CD8-positive, alpha-beta memory T cell (primary cell): ENCODE measurements at regions not wholly inside any gene's neighbourhood (a gene's known extent, or its start where the extent isn't known, plus 50 kb on each side); places are given as distances from the start of the nearest gene placed in this dataset.

Source experiments
- CTCF ChIA-PET: fragments of 350-600 bp; sonication (Branson Sonifier 250); formaldehyde crosslinking; loops from one replicate; lab custom pipeline; 2021; ENCODE audit warnings: antibody characterized with exemption; lab: Charles Lee
- POLR2A ChIA-PET: fragments of 350-600 bp; sonication (Branson Sonifier 250); formaldehyde crosslinking; loops from one replicate; lab custom pipeline; 2021; ENCODE audit warnings: antibody characterized with exemption; lab: Charles Lee
- DNase-seq, 5 donors: peaks; one replicate each; pipeline versions ENCODE4 v3.0.0 to v3.0.0-alpha.2; 2020 to 2022; ENCODE audit warnings: mixed read lengths in 1 of 5
- H3K27ac ChIP-seq: one replicate; pipeline ENCODE4 v1.7.0; 2013; ENCODE audit warnings: low read depth, mild to moderate bottlenecking, low read length, moderate library complexity
- H3K27me3 ChIP-seq: 2 replicates; pipeline ENCODE4 v1.7.0; 2013; ENCODE audit warnings: low read length, mild to moderate bottlenecking; ENCODE audit not compliant: insufficient read depth, poor library complexity, severe bottlenecking
- H3K36me3 ChIP-seq: 2 replicates; pipeline ENCODE4 v1.7.0; 2013; ENCODE audit warnings: mild to moderate bottlenecking, low read length, moderate library complexity; ENCODE audit not compliant: insufficient read depth
- H3K4me1 ChIP-seq: 2 replicates; pipeline ENCODE4 v1.7.0; 2013; ENCODE audit warnings: mild to moderate bottlenecking, low read length, moderate library complexity; ENCODE audit not compliant: insufficient read depth
- H3K4me3 ChIP-seq: 2 replicates; pipeline ENCODE4 v1.7.0; 2013; ENCODE audit warnings: mild to moderate bottlenecking, low read length
- H3K9me3 ChIP-seq: 2 replicates; pipeline ENCODE4 v1.7.0; 2013; ENCODE audit warnings: mild to moderate bottlenecking, low read length
- H3K27ac Mint-ChIP-seq, 8 donors: one replicate each; pipeline ENCODE4 v1.8.0; 2020 to 2021; ENCODE audit warnings: mixed read lengths in 8 of 8, mild to moderate bottlenecking in 6 of 8, inconsistent platforms in 3 of 8, moderate library complexity in 3 of 8
- H3K27me3 Mint-ChIP-seq, 2 donors: one replicate each; pipeline ENCODE4 v1.8.0; 2020 to 2021; ENCODE audit warnings: mixed read lengths in 2 of 2, mild to moderate bottlenecking in 1 of 2, moderate library complexity in 1 of 2
- H3K36me3 Mint-ChIP-seq, 3 donors: one replicate each; pipeline ENCODE4 v1.8.0; 2020 to 2021; ENCODE audit warnings: mixed read lengths in 3 of 3, inconsistent platforms in 1 of 3, mild to moderate bottlenecking in 1 of 3
- H3K4me1 Mint-ChIP-seq, 3 donors: one replicate each; pipeline ENCODE4 v1.8.0; 2020 to 2021; ENCODE audit warnings: mixed read lengths in 3 of 3, inconsistent platforms in 1 of 3, mild to moderate bottlenecking in 1 of 3
- H3K4me3 Mint-ChIP-seq, 7 donors: one replicate each; pipeline ENCODE4 v1.8.0; 2020 to 2021; ENCODE audit warnings: mixed read lengths in 7 of 7, mild to moderate bottlenecking in 6 of 7, moderate library complexity in 4 of 7, inconsistent platforms in 2 of 7
- H3K9me3 Mint-ChIP-seq, 5 donors: one replicate each; pipeline ENCODE4 v1.8.0; 2020 to 2022; ENCODE audit warnings: mixed read lengths in 5 of 5, mild to moderate bottlenecking in 3 of 5, moderate library complexity in 2 of 5, inconsistent platforms in 1 of 5

GRCh38 chr6:167441715-167442206 is 116.9 kb downstream of the TTLL2 start:
- POLR2A ChIA-PET, result no interaction called here
- Mint-ChIP-seq H3K36me3 (no peaks in the 10 kb centered on the region), H3K4me3 (no peak overlapping the region), H3K27me3 (peaks cover 4 to 15% of the 10 kb centered on the region in 2 donors), H3K27ac (no peak overlapping the region), H3K9me3 (no peaks in the 10 kb centered on the region), H3K4me1 (no peaks in the 10 kb centered on the region)
- CTCF ChIA-PET, result no interaction called here
- H3K27me3 ChIP-seq, result no peaks in the 10 kb centered on the region
- H3K4me1 ChIP-seq, result no peaks in the 10 kb centered on the region
- H3K27ac ChIP-seq, result no peak overlapping the region
- H3K9me3 ChIP-seq, result no peaks in the 10 kb centered on the region
- no peaks in the 10 kb centered on the region for H3K36me3 ChIP-seq
- no peak for DNase-seq
- H3K4me3 ChIP-seq, result no peak overlapping the region

- Histone ChIP-seq H3K4me3 (no peak overlapping the region), H3K9me3 (no peaks in the 10 kb centered on the region), H3K27me3 (no peaks in the 10 kb centered on the region), H3K4me1 (no peaks in the 10 kb centered on the region), H3K27ac (no peak overlapping the region), H3K36me3 (no peaks in the 10 kb centered on the region)
- DNase-seq, result no peak
- no peak overlapping the region for H3K4me3 Mint-ChIP-seq
- no peaks in the 10 kb centered on the region for H3K9me3 Mint-ChIP-seq
- H3K36me3 Mint-ChIP-seq, result no peaks in the 10 kb centered on the region
- peaks cover 4 to 10% of the 10 kb centered on the region in 2 donors for H3K27me3 Mint-ChIP-seq
- no peak overlapping the region for H3K27ac Mint-ChIP-seq
- CTCF ChIA-PET, result no interaction called here
- H3K4me1 Mint-ChIP-seq, result no peaks in the 10 kb centered on the region
- POLR2A ChIA-PET, result no interaction called here
Measured at GRCh38 chr6:167442245-167442644, 117.4 kb downstream of the TTLL2 start.

DNA sequence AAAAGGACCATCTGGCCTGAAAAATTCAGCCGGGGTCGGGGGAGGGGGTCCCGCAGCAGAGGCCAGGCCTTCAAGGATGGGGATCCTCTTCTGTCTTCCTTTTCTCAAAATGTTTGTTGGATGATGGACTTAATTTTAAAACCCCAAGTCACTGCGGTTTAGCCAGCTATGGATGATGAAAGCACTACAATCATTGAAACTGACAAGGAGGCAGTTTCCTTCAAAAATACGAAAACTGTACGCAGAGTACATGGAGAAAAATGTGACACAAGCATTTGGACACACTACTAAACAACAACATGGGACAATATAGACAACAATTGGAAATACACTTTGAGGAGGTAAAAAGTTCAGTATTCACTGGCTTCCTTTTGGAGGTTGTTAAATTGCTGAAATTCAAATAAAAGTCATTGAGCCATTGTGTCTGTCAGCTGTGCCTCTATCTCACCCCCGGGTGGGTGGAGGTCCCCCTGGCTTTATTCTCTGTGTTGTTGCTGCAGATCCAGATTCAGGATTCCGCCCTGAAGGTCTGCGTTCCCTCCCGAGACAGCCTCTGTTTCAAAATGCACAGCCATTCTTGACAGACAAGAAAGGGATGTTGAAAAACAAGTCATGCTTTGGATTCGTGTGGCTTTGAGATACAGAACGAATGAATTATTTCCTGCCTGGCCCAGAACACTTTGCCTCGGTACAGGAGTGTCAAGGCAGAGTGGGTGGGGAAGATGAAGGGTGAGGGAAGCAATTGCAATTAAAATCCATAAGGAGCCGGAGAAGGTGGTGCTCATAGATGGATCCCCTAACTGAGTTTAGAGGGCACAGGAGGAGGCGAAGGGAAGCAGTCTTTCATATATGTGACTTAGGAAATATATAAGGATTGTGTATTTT is 118.2 kb downstream of the TTLL2 start:
- Histone ChIP-seq H3K36me3 (no peaks in the 10 kb centered on the region), H3K27me3 (no peaks in the 10 kb centered on the region), H3K9me3 (no peaks in the 10 kb centered on the region), H3K4me3 (no peak overlapping the region), H3K4me1 (no peaks in the 10 kb centered on the region), H3K27ac (no peak overlapping the region)
- H3K36me3 Mint-ChIP-seq, result no peaks in the 10 kb centered on the region
- POLR2A ChIA-PET, result no interaction called here
- H3K4me3 Mint-ChIP-seq, result no peak overlapping the region
- H3K4me1 Mint-ChIP-seq, result no peaks in the 10 kb centered on the region
- CTCF ChIA-PET, result no interaction called here
- H3K9me3 Mint-ChIP-seq, result no peaks in the 10 kb centered on the region
- no peak for DNase-seq
- H3K27ac Mint-ChIP-seq, result no peak overlapping the region
- H3K27me3 Mint-ChIP-seq, result peaks cover 4 to 10% of the 10 kb centered on the region in 2 donors

DNA sequence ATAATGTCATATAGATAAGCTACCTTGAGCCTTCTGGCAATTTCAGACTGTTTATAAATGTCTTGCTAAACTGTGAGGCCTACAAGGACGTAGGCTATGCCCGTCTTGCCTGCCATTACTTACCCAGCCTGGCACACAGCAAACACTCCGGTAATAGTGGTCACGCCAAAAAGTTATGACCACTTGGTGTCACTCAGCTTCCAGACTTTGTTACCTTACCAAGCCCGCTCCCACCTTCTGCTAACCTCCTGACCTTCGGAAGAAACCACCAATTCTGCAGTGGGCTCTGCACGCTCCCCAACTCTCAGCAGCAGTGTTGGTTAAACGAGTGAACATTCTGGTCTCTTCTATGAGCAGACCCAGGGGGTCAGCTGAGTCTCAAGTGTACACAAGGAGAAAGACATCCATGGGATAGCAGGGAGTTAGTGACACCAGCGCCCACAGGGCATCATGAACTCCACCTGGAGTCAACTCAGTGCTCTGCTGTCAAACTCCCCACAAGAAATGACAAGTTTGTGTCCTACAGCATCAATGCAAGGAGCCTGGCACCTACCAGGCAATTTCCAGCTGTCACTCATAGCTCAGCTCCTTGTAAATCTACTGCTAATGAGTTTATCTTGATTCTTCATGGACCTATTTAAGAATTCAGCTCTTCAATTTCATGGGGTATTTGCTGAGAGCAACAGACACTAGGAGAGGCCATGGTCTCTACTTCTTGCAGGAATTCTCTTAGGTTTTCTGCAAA is 119.9 kb downstream of the TTLL2 start:
- H3K9me3 Mint-ChIP-seq, result no peaks in the 10 kb centered on the region
- H3K4me3 Mint-ChIP-seq, result no peak overlapping the region
- CTCF ChIA-PET, result interaction anchor here (1.0 kb wide), 1 partner anchor 8 kb away, joined by 3 read pairs; no protein-coding TSS in a partner anchor

GRCh38 chr6:167445568-167445967 is 120.7 kb downstream of the TTLL2 start:
- Mint-ChIP-seq H3K9me3 (no peaks in the 10 kb centered on the region), H3K4me3 (no peak overlapping the region), H3K27ac (no peak overlapping the region), H3K36me3 (no peaks in the 10 kb centered on the region), H3K4me1 (no peaks in the 10 kb centered on the region), H3K27me3 (peaks cover 0 to 1% of the 10 kb centered on the region in 2 donors)
- ChIA-PET POLR2A (no interaction called here), CTCF (interaction anchor here (0.9 to 1.0 kb wide), 2 partner anchors 9 to 15 kb away, joined by 3 read pairs; no protein-coding TSS in a partner anchor)
- no peaks in the 10 kb centered on the region for H3K4me1 ChIP-seq
- H3K9me3 ChIP-seq, result no peaks in the 10 kb centered on the region
- no peak overlapping the region for H3K4me3 ChIP-seq
- H3K27me3 ChIP-seq, result no peaks in the 10 kb centered on the region
- no peaks in the 10 kb centered on the region for H3K36me3 ChIP-seq
- no peak overlapping the region for H3K27ac ChIP-seq
- DNase-seq, result no peak

More for the DNA sequence above, 119.9 kb downstream of the TTLL2 start:
- Histone ChIP-seq H3K36me3 (no peaks in the 10 kb centered on the region), H3K27me3 (no peaks in the 10 kb centered on the region), H3K9me3 (no peaks in the 10 kb centered on the region), H3K4me3 (no peak overlapping the region), H3K27ac (no peak overlapping the region), H3K4me1 (no peaks in the 10 kb centered on the region)
- POLR2A ChIA-PET, result no interaction called here
- H3K27me3 Mint-ChIP-seq, result peaks cover 0 to 1% of the 10 kb centered on the region in 2 donors
- H3K27ac Mint-ChIP-seq, result no peak overlapping the region
- no peaks in the 10 kb centered on the region for H3K4me1 Mint-ChIP-seq
- no peaks in the 10 kb centered on the region for H3K36me3 Mint-ChIP-seq
- DNase-seq, result no peak

DNA sequence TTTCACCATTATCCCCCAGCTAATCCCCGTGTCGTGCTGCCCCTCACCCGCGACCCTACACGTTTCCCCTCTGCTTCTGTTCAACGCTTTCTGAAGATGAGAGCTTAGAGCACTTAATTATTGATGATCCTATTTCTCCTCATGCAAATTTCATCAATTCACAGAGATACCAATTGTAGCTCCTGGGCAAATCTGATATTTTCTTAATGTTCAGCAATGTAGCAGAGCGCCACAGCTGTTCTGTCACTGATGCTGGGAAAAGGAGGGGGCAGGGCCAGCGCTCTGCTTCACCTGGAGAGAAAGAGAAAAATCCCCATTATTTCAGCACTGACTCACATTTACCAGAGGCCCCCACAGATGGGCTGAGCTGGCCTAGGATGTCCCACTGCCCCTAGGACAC is 121.2 kb downstream of the TTLL2 start:
- no peaks in the 10 kb centered on the region for H3K36me3 Mint-ChIP-seq
- Histone ChIP-seq H3K4me3 (no peak overlapping the region), H3K4me1 (no peaks in the 10 kb centered on the region), H3K27me3 (no peaks in the 10 kb centered on the region), H3K27ac (no peak overlapping the region), H3K9me3 (no peaks in the 10 kb centered on the region), H3K36me3 (no peaks in the 10 kb centered on the region)
- H3K27ac Mint-ChIP-seq, result no peak overlapping the region
- no peaks in the 10 kb centered on the region for H3K9me3 Mint-ChIP-seq
- no peaks in the 10 kb centered on the region for H3K4me1 Mint-ChIP-seq
- DNase-seq, result no peak
- ChIA-PET POLR2A (no interaction called here), CTCF (interaction anchor here (0.9 kb wide), 1 partner anchor 14 kb away, joined by 3 read pairs; no protein-coding TSS in a partner anchor)
- no peak overlapping the region for H3K4me3 Mint-ChIP-seq
- peaks cover 0 to 1% of the 10 kb centered on the region in 2 donors for H3K27me3 Mint-ChIP-seq

DNA sequence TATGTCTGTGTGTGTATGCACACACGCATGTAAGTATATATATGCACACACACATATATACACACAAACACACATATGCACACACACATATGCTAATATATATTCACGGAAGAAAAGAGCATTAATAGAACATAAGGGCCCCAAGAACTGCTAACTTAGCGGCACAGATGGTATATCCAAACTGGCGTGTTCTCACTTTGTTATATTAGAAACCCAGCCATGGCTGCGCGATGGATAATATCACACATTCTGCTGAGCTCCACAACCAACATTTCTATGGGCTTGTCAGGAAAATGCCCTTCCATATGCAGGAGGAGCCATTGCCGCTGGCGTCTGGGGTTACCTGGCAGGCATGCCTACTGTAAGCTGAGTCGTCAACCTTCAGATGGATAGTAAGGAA is 122.1 kb downstream of the TTLL2 start:
- Mint-ChIP-seq H3K27me3 (peaks cover 0 to 1% of the 10 kb centered on the region in 2 donors), H3K9me3 (no peaks in the 10 kb centered on the region), H3K36me3 (no peaks in the 10 kb centered on the region), H3K4me1 (no peaks in the 10 kb centered on the region), H3K27ac (no peak overlapping the region), H3K4me3 (no peak overlapping the region)
- H3K27ac ChIP-seq, result no peak overlapping the region
- H3K4me1 ChIP-seq, result no peaks in the 10 kb centered on the region
- no peak overlapping the region for H3K4me3 ChIP-seq
- no peaks in the 10 kb centered on the region for H3K36me3 ChIP-seq
- no peaks in the 10 kb centered on the region for H3K27me3 ChIP-seq
- no peaks in the 10 kb centered on the region for H3K9me3 ChIP-seq
- ChIA-PET POLR2A (no interaction called here), CTCF (no interaction called here)
- no peak for DNase-seq

DNA sequence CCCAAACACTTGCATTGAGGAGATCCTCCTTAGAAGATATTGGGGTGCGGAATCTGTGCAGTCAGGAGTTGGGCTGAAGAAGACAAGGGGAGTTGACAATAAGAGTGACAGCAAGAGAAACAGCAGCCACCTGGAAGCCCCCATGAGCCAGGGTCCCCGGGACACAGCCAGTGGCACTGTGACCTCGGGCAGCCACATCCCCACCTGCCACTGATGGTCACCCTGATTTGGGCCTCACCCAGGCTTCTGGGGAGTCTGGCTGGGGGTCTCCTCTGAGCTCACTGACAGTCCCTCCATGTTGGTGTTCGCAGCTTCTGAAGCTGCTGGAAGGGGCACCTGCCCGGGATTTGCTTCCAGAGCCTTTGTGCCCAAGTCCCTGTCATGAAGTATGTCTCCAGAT is 123.5 kb downstream of the TTLL2 start:
- Mint-ChIP-seq H3K27me3 (peaks cover 0 to 1% of the 10 kb centered on the region in 2 donors), H3K27ac (no peak overlapping the region), H3K9me3 (no peaks in the 10 kb centered on the region), H3K36me3 (no peaks in the 10 kb centered on the region), H3K4me1 (no peaks in the 10 kb centered on the region), H3K4me3 (no peak overlapping the region)
- Histone ChIP-seq H3K4me3 (no peak overlapping the region), H3K27ac (no peak overlapping the region), H3K36me3 (no peaks in the 10 kb centered on the region), H3K27me3 (no peaks in the 10 kb centered on the region), H3K4me1 (no peaks in the 10 kb centered on the region), H3K9me3 (no peaks in the 10 kb centered on the region)
- ChIA-PET CTCF (no interaction called here), POLR2A (no interaction called here)
- DNase-seq, result no peak
